Spleen (tissue), 7 donors: ENCODE measurements at regions not wholly inside any gene's neighbourhood (a gene's known extent, or its start where the extent isn't known, plus 50 kb on each side); places are given as distances from the start of the nearest gene placed in this dataset.

Source experiments
- CTCF ChIP-seq, 11 experiments: fragments of 200-600 bp in 7 of 11; fragments of 450-650 bp in 4 of 11; sonication (generic) in 4 of 11; IDR thresholded peaks in 8 of 11; conservative IDR thresholded peaks in 3 of 11; 1 replicate in 7 of 11; 2 replicates in 4 of 11; pipeline versions ENCODE4 v1.4.0 to v1.8.0; 2016 to 2021; ENCODE audit warnings: antibody characterized with exemption in 11 of 11, inconsistent platforms in 4 of 11, mild to moderate bottlenecking in 1 of 11
- POLR2AphosphoS5 ChIP-seq, 3 donors: sonication (generic); formaldehyde crosslinking; IDR thresholded peaks; one replicate each; pipeline ENCODE4 v1.5.1; 2017; ENCODE audit warnings: antibody characterized with exemption in 3 of 3
- donor health status: DM: no; HTN: no; CAD: no; lungs with moderate emphysema.
- donor health status: DM: no; HTN: no; CAD: no.
- donor health status: DM: no; HTN: no; CAD: no.

- TF ChIP-seq CTCF (IDR thresholded peaks at IDR 0.05 in 8 of 11, conservative IDR thresholded peaks at IDR 0.05 in 3 of 11): no peak
- no peak for TF ChIP-seq POLR2AphosphoS5 (IDR thresholded peaks at IDR 0.05)
Observed at GRCh38 chr15:46708226-46708625, 1009.1 kb upstream of the SEMA6D start.
